Mammary epithelial cell (primary cell): ENCODE measurements at regions not wholly inside any gene's neighbourhood (a gene's known extent, or its start where the extent isn't known, plus 50 kb on each side); places are given as distances from the start of the nearest gene placed in this dataset.

Experiments
- CTCF ChIP-seq, 2 donors: IDR thresholded peaks in 1 of 2; conservative IDR thresholded peaks in 1 of 2; 2 replicates each; pipeline ENCODE4 v1.5.1; 2011 to 2012; ENCODE audit warnings: inconsistent platforms in 2 of 2, low read length in 2 of 2, mild to moderate bottlenecking in 2 of 2, control low read depth in 1 of 2, low read depth in 1 of 2; ENCODE audit not compliant: insufficient read depth in 1 of 2; ENCODE audit errors: extremely low read depth in 1 of 2
- EZH2 ChIP-seq: IDR thresholded peaks from 2 replicates; pipeline ENCODE4 v1.6.1; 2012; ENCODE audit warnings: low read length, inconsistent platforms, borderline replicate concordance

GRCh38 chr11:134907636-134908035 is 495.6 kb upstream of the B3GAT1 start:
- TF ChIP-seq CTCF (conservative IDR thresholded peaks at IDR 0.05 in 1 of 2, IDR thresholded peaks at IDR 0.05 in 1 of 2; ENCODE audit: extremely low read depth in 1 of 2, insufficient read depth in 1 of 2, low read depth in 1 of 2, low read length in 2 of 2) = no peak
- no peak for TF ChIP-seq EZH2
